Prostate gland (tissue), 2 donors: ENCODE measurements at regions not wholly inside any gene's neighbourhood (a gene's known extent, or its start where the extent isn't known, plus 50 kb on each side); places are given as distances from the start of the nearest gene placed in this dataset.

Experiments used
- CTCF ChIP-seq, 4 experiments: fragments of 200-600 bp in 2 of 4; fragments of 450-650 bp in 2 of 4; sonication (generic) in 2 of 4; IDR thresholded peaks; 1 replicate in 3 of 4; 2 replicates in 1 of 4; pipeline ENCODE4 v1.5.1; 2016 to 2019; ENCODE audit warnings: antibody characterized with exemption in 4 of 4, mild to moderate bottlenecking in 2 of 4, moderate library complexity in 2 of 4
- POLR2A ChIP-seq: fragments of 450-650 bp; IDR thresholded peaks from one replicate; pipeline ENCODE4 v1.6.1; 2016; ENCODE audit warnings: antibody characterized with exemption, mild to moderate bottlenecking

- TF ChIP-seq CTCF (IDR thresholded peaks at IDR 0.05) (no peak), POLR2A (no peak)
Measured at GRCh38 chr13:73972545-73972944, 161.7 kb downstream of the KLF12 start.
